ENCODE measurements at regions not wholly inside any gene's neighbourhood (a gene's known extent, or its start where the extent isn't known, plus 50 kb on each side); places are given as distances from the start of the nearest gene placed in this dataset.

- no peak for DNase-seq
Measured at GRCh38 chr12:124726596-124727263, 136.9 kb downstream of the SCARB1 start.

- DNase-seq: no peak
Measured at GRCh38 chr12:124725597-124726237, 137.9 kb downstream of the SCARB1 start.

GRCh38 chr12:124725099-124725498 lies 138.6 kb downstream of the SCARB1 start:
- no peak for DNase-seq

- DNase-seq: no peak
Measured at GRCh38 chr12:124722878-124723277, 140.8 kb downstream of the SCARB1 start.

- no peak for DNase-seq
Measured at GRCh38 chr12:124721501-124722162, 142.0 kb downstream of the SCARB1 start.

- peak; percentile 92 for DNase-seq
Measured at GRCh38 chr12:124720681-124721500, 142.8 kb downstream of the SCARB1 start.

GRCh38 chr12:124720004-124720680 lies 143.5 kb downstream of the SCARB1 start:
- DNase-seq: no peak

GRCh38 chr12:124719231-124719630 lies 144.4 kb downstream of the SCARB1 start:
- no peak for DNase-seq

- no peak for DNase-seq
Measured at GRCh38 chr12:124718458-124718857, 145.2 kb downstream of the SCARB1 start.

- no peak for DNase-seq
Measured at GRCh38 chr12:124718036-124718435, 145.6 kb downstream of the SCARB1 start.

- DNase-seq: no peak
Measured at GRCh38 chr12:124717318-124717717, 146.3 kb downstream of the SCARB1 start.

GRCh38 chr12:124716208-124717130 lies 147.2 kb downstream of the SCARB1 start:
- peak; percentile 61 for DNase-seq

GRCh38 chr12:124715121-124715990 lies 147.9 kb upstream of the NCOR2 start:
- no peak for DNase-seq

GRCh38 chr12:124713436-124714082 lies 146.1 kb upstream of the NCOR2 start:
- no peak for DNase-seq

GRCh38 chr12:124713041-124713435 lies 145.6 kb upstream of the NCOR2 start:
- no peak for DNase-seq

- no peak for DNase-seq
Measured at GRCh38 chr12:124711344-124711743, 143.9 kb upstream of the NCOR2 start.

GRCh38 chr12:124709722-124710687 lies 142.6 kb upstream of the NCOR2 start:
- no peak for DNase-seq

GRCh38 chr12:124707316-124707715 lies 139.9 kb upstream of the NCOR2 start:
- no peak for DNase-seq

- no peak for DNase-seq
Measured at GRCh38 chr12:124706363-124706762, 139.0 kb upstream of the NCOR2 start.
